Fibroblast of lung (primary cell): ENCODE measurements at regions not wholly inside any gene's neighbourhood (a gene's known extent, or its start where the extent isn't known, plus 50 kb on each side); places are given as distances from the start of the nearest gene placed in this dataset.

Experiments used
- CTCF ChIP-seq, 2 donors: IDR thresholded peaks in 1 of 2; conservative IDR thresholded peaks in 1 of 2; 1 replicate in 1 of 2; 2 replicates in 1 of 2; pipeline ENCODE4 v1.5.1; 2011 to 2012; ENCODE audit warnings: low read length in 2 of 2, control low read depth in 1 of 2, inconsistent platforms in 1 of 2, low read depth in 1 of 2, mild to moderate bottlenecking in 1 of 2
- EZH2 ChIP-seq: IDR thresholded peaks from 2 replicates; pipeline ENCODE4 v1.5.1; 2012; ENCODE audit warnings: low read length, control low read depth, mild to moderate bottlenecking; ENCODE audit errors: missing control alignments

- TF ChIP-seq CTCF (conservative IDR thresholded peaks at IDR 0.05 in 1 of 2, IDR thresholded peaks at IDR 0.05 in 1 of 2; ENCODE audit: low read depth in 1 of 2, low read length in 2 of 2): no peak
- TF ChIP-seq EZH2: no peak
Measured at GRCh38 chr17:12227547-12227946, 206.9 kb downstream of the MAP2K4 start.
